ENCODE measurements at regions not wholly inside any gene's neighbourhood (a gene's known extent, or its start where the extent isn't known, plus 50 kb on each side); places are given as distances from the start of the nearest gene placed in this dataset.

GRCh38 chr20:52892023-52892422 lies 80.1 kb upstream of the TSHZ2 start:
- H3K36me3 Mint-ChIP-seq (ENCODE audit: low read depth) = no peaks in the 10 kb centered on the region
- H3K9me3 Mint-ChIP-seq (ENCODE audit: insufficient read depth) = no peaks in the 10 kb centered on the region
- no peak overlapping the region for H3K4me3 Mint-ChIP-seq
- ATAC-seq = no peak
- ChIA-PET CTCF (no interaction called here), POLR2A (no interaction called here)
- DNase-seq = no peak
- H3K4me1 Mint-ChIP-seq (ENCODE audit: low read depth) = no peaks in the 10 kb centered on the region
- H3K27ac Mint-ChIP-seq = no peak overlapping the region
- H3K27me3 Mint-ChIP-seq (ENCODE audit: low read depth) = peaks cover 5% of the 10 kb centered on the region

- Mint-ChIP-seq H3K4me1 (ENCODE audit: low read depth) (no peaks in the 10 kb centered on the region), H3K36me3 (ENCODE audit: low read depth) (no peaks in the 10 kb centered on the region), H3K4me3 (no peak overlapping the region), H3K27me3 (ENCODE audit: low read depth) (peaks cover 4% of the 10 kb centered on the region), H3K9me3 (ENCODE audit: insufficient read depth) (no peaks in the 10 kb centered on the region), H3K27ac (no peak overlapping the region)
- no peak for DNase-seq
- ChIA-PET CTCF (no interaction called here), POLR2A (no interaction called here)
- no peak for ATAC-seq
Observed at GRCh38 chr20:52890130-52890529, 82.0 kb upstream of the TSHZ2 start.

- Mint-ChIP-seq H3K9me3 (ENCODE audit: insufficient read depth) (no peaks in the 10 kb centered on the region), H3K27me3 (ENCODE audit: low read depth) (no peaks in the 10 kb centered on the region), H3K4me3 (no peak overlapping the region), H3K36me3 (ENCODE audit: low read depth) (no peaks in the 10 kb centered on the region), H3K27ac (no peak overlapping the region), H3K4me1 (ENCODE audit: low read depth) (no peaks in the 10 kb centered on the region)
- no peak for ATAC-seq
- ChIA-PET CTCF (no interaction called here), POLR2A (no interaction called here)
- DNase-seq = no peak
Observed at GRCh38 chr20:52889225-52889624, 82.9 kb upstream of the TSHZ2 start.

GRCh38 chr20:52888096-52888495 lies 84.1 kb upstream of the TSHZ2 start:
- H3K36me3 Mint-ChIP-seq (ENCODE audit: low read depth) = no peaks in the 10 kb centered on the region
- no peaks in the 10 kb centered on the region for H3K9me3 Mint-ChIP-seq (ENCODE audit: insufficient read depth)
- ATAC-seq = no peak
- no peak for DNase-seq
- ChIA-PET CTCF (no interaction called here), POLR2A (no interaction called here)
- no peaks in the 10 kb centered on the region for H3K27me3 Mint-ChIP-seq (ENCODE audit: low read depth)
- H3K4me1 Mint-ChIP-seq (ENCODE audit: low read depth) = no peaks in the 10 kb centered on the region
- H3K4me3 Mint-ChIP-seq = no peak overlapping the region
- H3K27ac Mint-ChIP-seq = no peak overlapping the region

- no peaks in the 10 kb centered on the region for H3K9me3 Mint-ChIP-seq (ENCODE audit: insufficient read depth)
- CTCF ChIA-PET = no interaction called here
Observed at GRCh38 chr20:52880997-52881396, 91.2 kb upstream of the TSHZ2 start.

GRCh38 chr20:52880259-52880658 lies 91.9 kb upstream of the TSHZ2 start:
- no peaks in the 10 kb centered on the region for H3K9me3 Mint-ChIP-seq (ENCODE audit: insufficient read depth)
- POLR2A ChIA-PET = no interaction called here
- ATAC-seq = no peak

More at GRCh38 chr20:52880997-52881396, 91.2 kb upstream of the TSHZ2 start:
- POLR2A ChIA-PET = no interaction called here
- no peaks in the 10 kb centered on the region for H3K36me3 Mint-ChIP-seq (ENCODE audit: low read depth)
- H3K4me1 Mint-ChIP-seq (ENCODE audit: low read depth) = no peaks in the 10 kb centered on the region
- no peak overlapping the region for H3K27ac Mint-ChIP-seq
- no peak overlapping the region for H3K4me3 Mint-ChIP-seq
- DNase-seq (no peak), ATAC-seq (no peak)
- no peaks in the 10 kb centered on the region for H3K27me3 Mint-ChIP-seq (ENCODE audit: low read depth)

GRCh38 chr20:52874241-52874640 lies 97.9 kb upstream of the TSHZ2 start:
- ATAC-seq = no peak
- Mint-ChIP-seq H3K4me3 (no peak overlapping the region), H3K27ac (no peak overlapping the region), H3K36me3 (ENCODE audit: low read depth) (no peaks in the 10 kb centered on the region), H3K4me1 (ENCODE audit: low read depth) (no peaks in the 10 kb centered on the region), H3K27me3 (ENCODE audit: low read depth) (no peaks in the 10 kb centered on the region), H3K9me3 (ENCODE audit: insufficient read depth) (no peaks in the 10 kb centered on the region)
- ChIA-PET POLR2A (no interaction called here), CTCF (no interaction called here)
- DNase-seq = no peak

More at GRCh38 chr20:52880259-52880658, 91.9 kb upstream of the TSHZ2 start:
- CTCF ChIA-PET = no interaction called here
- H3K4me3 Mint-ChIP-seq = no peak overlapping the region
- no peaks in the 10 kb centered on the region for H3K4me1 Mint-ChIP-seq (ENCODE audit: low read depth)
- H3K36me3 Mint-ChIP-seq (ENCODE audit: low read depth) = no peaks in the 10 kb centered on the region
- DNase-seq = no peak
- no peaks in the 10 kb centered on the region for H3K27me3 Mint-ChIP-seq (ENCODE audit: low read depth)
- H3K27ac Mint-ChIP-seq = no peak overlapping the region

GRCh38 chr20:52869698-52870501 lies 102.3 kb upstream of the TSHZ2 start:
- DNase-seq (no peak), ATAC-seq (no peak)
- Mint-ChIP-seq H3K27me3 (ENCODE audit: low read depth) (no peaks in the 10 kb centered on the region), H3K4me3 (no peak overlapping the region), H3K27ac (no peak overlapping the region), H3K4me1 (ENCODE audit: low read depth) (no peaks in the 10 kb centered on the region), H3K9me3 (ENCODE audit: insufficient read depth) (no peaks in the 10 kb centered on the region), H3K36me3 (ENCODE audit: low read depth) (no peaks in the 10 kb centered on the region)
- POLR2A ChIA-PET = no interaction called here
- CTCF ChIA-PET = no interaction called here

- POLR2A ChIA-PET = no interaction called here
- Mint-ChIP-seq H3K27ac (no peak overlapping the region), H3K4me1 (ENCODE audit: low read depth) (no peaks in the 10 kb centered on the region), H3K36me3 (ENCODE audit: low read depth) (no peaks in the 10 kb centered on the region), H3K27me3 (ENCODE audit: low read depth) (no peaks in the 10 kb centered on the region), H3K9me3 (ENCODE audit: insufficient read depth) (no peaks in the 10 kb centered on the region), H3K4me3 (no peak overlapping the region)
- DNase-seq = no peak
- no peak for ATAC-seq
- CTCF ChIA-PET = no interaction called here
Observed at GRCh38 chr20:52869276-52869675, 102.9 kb upstream of the TSHZ2 start.

GRCh38 chr20:52867305-52867704 lies 104.9 kb upstream of the TSHZ2 start:
- Mint-ChIP-seq H3K9me3 (ENCODE audit: insufficient read depth) (no peaks in the 10 kb centered on the region), H3K36me3 (ENCODE audit: low read depth) (no peaks in the 10 kb centered on the region), H3K4me1 (ENCODE audit: low read depth) (no peaks in the 10 kb centered on the region), H3K4me3 (no peak overlapping the region), H3K27me3 (ENCODE audit: low read depth) (no peaks in the 10 kb centered on the region), H3K27ac (no peak overlapping the region)
- no peak for DNase-seq
- ChIA-PET CTCF (no interaction called here), POLR2A (interaction anchor here (0.8 kb wide), 1 partner anchor 33 kb away, joined by 4 read pairs; no protein-coding TSS in a partner anchor)
- no peak for ATAC-seq

- no peaks in the 10 kb centered on the region for H3K27me3 Mint-ChIP-seq (ENCODE audit: low read depth)
- ChIA-PET POLR2A (no interaction called here), CTCF (no interaction called here)
- no peaks in the 10 kb centered on the region for H3K4me1 Mint-ChIP-seq (ENCODE audit: low read depth)
- H3K36me3 Mint-ChIP-seq (ENCODE audit: low read depth) = no peaks in the 10 kb centered on the region
- H3K27ac Mint-ChIP-seq = no peak overlapping the region
- H3K9me3 Mint-ChIP-seq (ENCODE audit: insufficient read depth) = no peaks in the 10 kb centered on the region
- H3K4me3 Mint-ChIP-seq = no peak overlapping the region
- no peak for DNase-seq
- no peak for ATAC-seq
Observed at GRCh38 chr20:52864916-52865605, 107.1 kb upstream of the TSHZ2 start.

GRCh38 chr20:52859156-52859876 lies 112.8 kb upstream of the TSHZ2 start:
- POLR2A ChIA-PET = no interaction called here
- Mint-ChIP-seq H3K36me3 (ENCODE audit: low read depth) (no peaks in the 10 kb centered on the region), H3K4me3 (no peak overlapping the region), H3K27me3 (ENCODE audit: low read depth) (no peaks in the 10 kb centered on the region), H3K4me1 (ENCODE audit: low read depth) (no peaks in the 10 kb centered on the region), H3K27ac (no peak overlapping the region), H3K9me3 (ENCODE audit: insufficient read depth) (no peaks in the 10 kb centered on the region)
- DNase-seq = no peak
- CTCF ChIA-PET = no interaction called here
- ATAC-seq = no peak
